ENCODE measurements at regions not wholly inside any gene's neighbourhood (a gene's known extent, or its start where the extent isn't known, plus 50 kb on each side); places are given as distances from the start of the nearest gene placed in this dataset.

GRCh38 chr14:45686771-45687170, 433.8 kb upstream of the MIS18BP1 start:
- intact Hi-C loops (cut with DNase I, micrococcal nuclease), result no loop called here
- DNase-seq (no peak), ATAC-seq (no peak)
- no peaks in the 10 kb centered on the region for H3K27me3 Mint-ChIP-seq
- CTCF ChIA-PET, result no interaction called here
- no peaks in the 10 kb centered on the region for H3K4me1 Mint-ChIP-seq
- POLR2A ChIA-PET, result no interaction called here
- peaks cover 10% of the 10 kb centered on the region for H3K9me3 Mint-ChIP-seq (ENCODE audit: low read depth)
- H3K36me3 Mint-ChIP-seq (ENCODE audit: low read depth), result no peaks in the 10 kb centered on the region
- H3K27ac Mint-ChIP-seq, result no peak overlapping the region
- no peak overlapping the region for H3K4me3 Mint-ChIP-seq

GRCh38 chr14:45680531-45680930, 427.5 kb upstream of the MIS18BP1 start:
- H3K4me1 Mint-ChIP-seq, result no peaks in the 10 kb centered on the region
- H3K9me3 Mint-ChIP-seq (ENCODE audit: low read depth), result peaks cover 11% of the 10 kb centered on the region
- DNase-seq (no peak), ATAC-seq (no peak)
- intact Hi-C loops (cut with DNase I, micrococcal nuclease), result no loop called here
- H3K36me3 Mint-ChIP-seq (ENCODE audit: low read depth), result no peaks in the 10 kb centered on the region
- H3K27ac Mint-ChIP-seq, result no peak overlapping the region
- ChIA-PET POLR2A (no interaction called here), CTCF (no interaction called here)
- H3K4me3 Mint-ChIP-seq, result no peak overlapping the region
- no peaks in the 10 kb centered on the region for H3K27me3 Mint-ChIP-seq

GRCh38 chr14:45679853-45680252, 426.9 kb upstream of the MIS18BP1 start:
- no peaks in the 10 kb centered on the region for H3K27me3 Mint-ChIP-seq
- intact Hi-C loops (cut with DNase I, micrococcal nuclease), result no loop called here
- no peaks in the 10 kb centered on the region for H3K36me3 Mint-ChIP-seq (ENCODE audit: low read depth)
- H3K27ac Mint-ChIP-seq, result no peak overlapping the region
- DNase-seq, result no peak
- H3K9me3 Mint-ChIP-seq (ENCODE audit: low read depth), result peaks cover 11% of the 10 kb centered on the region
- no peak for ATAC-seq
- ChIA-PET POLR2A (no interaction called here), CTCF (no interaction called here)
- H3K4me3 Mint-ChIP-seq, result no peak overlapping the region
- H3K4me1 Mint-ChIP-seq, result no peaks in the 10 kb centered on the region

- no peak for ATAC-seq
- H3K27me3 Mint-ChIP-seq, result no peaks in the 10 kb centered on the region
- H3K4me3 Mint-ChIP-seq, result no peak overlapping the region
- CTCF ChIA-PET, result no interaction called here
- no peaks in the 10 kb centered on the region for H3K36me3 Mint-ChIP-seq (ENCODE audit: low read depth)
- no peak for DNase-seq
- no peak overlapping the region for H3K27ac Mint-ChIP-seq
- H3K4me1 Mint-ChIP-seq, result no peaks in the 10 kb centered on the region
- H3K9me3 Mint-ChIP-seq (ENCODE audit: low read depth), result peaks cover 9% of the 10 kb centered on the region
- intact Hi-C loops (cut with DNase I, micrococcal nuclease), result no loop called here
- POLR2A ChIA-PET, result no interaction called here
Measured at GRCh38 chr14:45678163-45678562, 425.2 kb upstream of the MIS18BP1 start.

- ChIA-PET POLR2A (no interaction called here), CTCF (no interaction called here)
Measured at GRCh38 chr14:45673420-45673819, 420.4 kb upstream of the MIS18BP1 start.

GRCh38 chr14:45664668-45665356, 411.8 kb upstream of the MIS18BP1 start:
- no peak overlapping the region for H3K4me3 Mint-ChIP-seq
- ATAC-seq (no peak), DNase-seq (no peak)
- peaks cover 17% of the 10 kb centered on the region for H3K9me3 Mint-ChIP-seq (ENCODE audit: low read depth)
- intact Hi-C loops (cut with DNase I, micrococcal nuclease), result no loop called here
- no peaks in the 10 kb centered on the region for H3K36me3 Mint-ChIP-seq (ENCODE audit: low read depth)
- POLR2A ChIA-PET, result no interaction called here
- CTCF ChIA-PET, result no interaction called here
- H3K27me3 Mint-ChIP-seq, result no peaks in the 10 kb centered on the region
- H3K4me1 Mint-ChIP-seq, result no peaks in the 10 kb centered on the region
- H3K27ac Mint-ChIP-seq, result no peak overlapping the region

More at GRCh38 chr14:45673420-45673819, 420.4 kb upstream of the MIS18BP1 start:
- ATAC-seq, result no peak
- Mint-ChIP-seq H3K4me1 (no peaks in the 10 kb centered on the region), H3K27ac (no peak overlapping the region), H3K4me3 (no peak overlapping the region), H3K27me3 (no peaks in the 10 kb centered on the region), H3K36me3 (ENCODE audit: low read depth) (no peaks in the 10 kb centered on the region), H3K9me3 (ENCODE audit: low read depth) (peaks cover 5% of the 10 kb centered on the region)
- no peak for DNase-seq
- intact Hi-C loops (cut with DNase I, micrococcal nuclease), result no loop called here

- peaks cover 13% of the 10 kb centered on the region for H3K9me3 Mint-ChIP-seq (ENCODE audit: low read depth)
- intact Hi-C loops (cut with DNase I, micrococcal nuclease), result no loop called here
- no peak overlapping the region for H3K4me3 Mint-ChIP-seq
- H3K27me3 Mint-ChIP-seq, result no peaks in the 10 kb centered on the region
- no peaks in the 10 kb centered on the region for H3K36me3 Mint-ChIP-seq (ENCODE audit: low read depth)
- ATAC-seq, result no peak
- ChIA-PET POLR2A (no interaction called here), CTCF (no interaction called here)
- H3K4me1 Mint-ChIP-seq, result no peaks in the 10 kb centered on the region
- DNase-seq, result no peak
- no peak overlapping the region for H3K27ac Mint-ChIP-seq
Measured at GRCh38 chr14:45658917-45659299, 405.9 kb upstream of the MIS18BP1 start.

GRCh38 chr14:45658226-45658916, 405.4 kb upstream of the MIS18BP1 start:
- Mint-ChIP-seq H3K36me3 (ENCODE audit: low read depth) (no peaks in the 10 kb centered on the region), H3K4me1 (no peaks in the 10 kb centered on the region), H3K4me3 (no peak overlapping the region), H3K9me3 (ENCODE audit: low read depth) (peaks cover 13% of the 10 kb centered on the region), H3K27ac (no peak overlapping the region), H3K27me3 (no peaks in the 10 kb centered on the region)
- CTCF ChIA-PET, result no interaction called here
- POLR2A ChIA-PET, result no interaction called here
- DNase-seq (no peak), ATAC-seq (no peak)
- intact Hi-C loops (cut with DNase I, micrococcal nuclease), result no loop called here

- intact Hi-C loops (cut with DNase I, micrococcal nuclease), result no loop called here
- CTCF ChIA-PET, result no interaction called here
- DNase-seq, result no peak
- POLR2A ChIA-PET, result no interaction called here
- Mint-ChIP-seq H3K27ac (no peak overlapping the region), H3K4me3 (no peak overlapping the region), H3K36me3 (ENCODE audit: low read depth) (no peaks in the 10 kb centered on the region), H3K9me3 (ENCODE audit: low read depth) (peaks cover 9% of the 10 kb centered on the region), H3K4me1 (no peaks in the 10 kb centered on the region), H3K27me3 (no peaks in the 10 kb centered on the region)
- ATAC-seq, result no peak
Measured at GRCh38 chr14:45651890-45652289, 398.9 kb upstream of the MIS18BP1 start.

GRCh38 chr14:45650754-45651153, 397.8 kb upstream of the MIS18BP1 start:
- H3K27ac Mint-ChIP-seq, result no peak overlapping the region
- no peaks in the 10 kb centered on the region for H3K36me3 Mint-ChIP-seq (ENCODE audit: low read depth)
- ATAC-seq (no peak), DNase-seq (no peak)
- H3K27me3 Mint-ChIP-seq, result no peaks in the 10 kb centered on the region
- peaks cover 9% of the 10 kb centered on the region for H3K9me3 Mint-ChIP-seq (ENCODE audit: low read depth)
- no peak overlapping the region for H3K4me3 Mint-ChIP-seq
- CTCF ChIA-PET, result no interaction called here
- intact Hi-C loops (cut with DNase I, micrococcal nuclease), result no loop called here
- POLR2A ChIA-PET, result no interaction called here
- no peaks in the 10 kb centered on the region for H3K4me1 Mint-ChIP-seq

- intact Hi-C loops (cut with DNase I, micrococcal nuclease), result no loop called here
- Mint-ChIP-seq H3K4me1 (no peaks in the 10 kb centered on the region), H3K27ac (no peak overlapping the region), H3K36me3 (ENCODE audit: low read depth) (no peaks in the 10 kb centered on the region), H3K9me3 (ENCODE audit: low read depth) (peaks cover 7% of the 10 kb centered on the region), H3K4me3 (no peak overlapping the region), H3K27me3 (no peaks in the 10 kb centered on the region)
- ChIA-PET POLR2A (no interaction called here), CTCF (no interaction called here)
- ATAC-seq (no peak), DNase-seq (no peak)
Measured at GRCh38 chr14:45649051-45649450, 396.0 kb upstream of the MIS18BP1 start.

GRCh38 chr14:45641541-45641940, 388.5 kb upstream of the MIS18BP1 start:
- no peak for DNase-seq
- intact Hi-C loops (cut with DNase I, micrococcal nuclease), result no loop called here
- Mint-ChIP-seq H3K27me3 (no peaks in the 10 kb centered on the region), H3K27ac (no peak overlapping the region), H3K4me3 (no peak overlapping the region), H3K36me3 (ENCODE audit: low read depth) (no peaks in the 10 kb centered on the region), H3K4me1 (no peaks in the 10 kb centered on the region), H3K9me3 (ENCODE audit: low read depth) (peaks cover 2% of the 10 kb centered on the region)
- CTCF ChIA-PET, result no interaction called here
- no peak for ATAC-seq
- POLR2A ChIA-PET, result no interaction called here

Data from activated CD4-positive, alpha-beta T cell treated with anti-CD3 and anti-CD28 coated beads for 36 hours (primary cell).